HG03378 (cell line): ENCODE measurements at regions not wholly inside any gene's neighbourhood (a gene's known extent, or its start where the extent isn't known, plus 50 kb on each side); places are given as distances from the start of the nearest gene placed in this dataset.

Source experiments
- ATAC-seq: cut with Tn5 transposase; IDR thresholded peaks from one replicate; pipeline ENCODE4 v1.9.1; 2021; ENCODE audit warnings: mild to moderate bottlenecking, moderate library complexity; ENCODE audit not compliant: unreplicated experiment

DNA sequence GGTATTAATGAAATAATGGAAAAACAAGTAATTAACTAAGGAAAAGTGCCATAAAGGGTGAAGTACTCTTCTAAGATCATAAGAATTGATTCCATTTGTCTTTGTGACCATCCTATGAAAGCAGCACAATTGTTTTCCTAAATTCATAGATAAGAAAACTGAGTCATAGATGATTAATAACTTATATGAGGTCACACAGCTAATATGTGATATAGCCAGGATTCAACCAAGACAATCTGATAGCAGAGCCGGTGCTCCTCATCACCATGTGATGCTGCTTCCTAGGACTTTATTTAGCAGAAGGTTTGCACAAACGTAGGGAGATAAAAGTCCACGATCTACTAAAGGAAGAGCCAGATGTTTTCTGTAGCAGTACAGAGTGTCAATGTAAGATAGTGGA is 181.5 kb upstream of the SYT1 start:
- no peak for ATAC-seq

DNA sequence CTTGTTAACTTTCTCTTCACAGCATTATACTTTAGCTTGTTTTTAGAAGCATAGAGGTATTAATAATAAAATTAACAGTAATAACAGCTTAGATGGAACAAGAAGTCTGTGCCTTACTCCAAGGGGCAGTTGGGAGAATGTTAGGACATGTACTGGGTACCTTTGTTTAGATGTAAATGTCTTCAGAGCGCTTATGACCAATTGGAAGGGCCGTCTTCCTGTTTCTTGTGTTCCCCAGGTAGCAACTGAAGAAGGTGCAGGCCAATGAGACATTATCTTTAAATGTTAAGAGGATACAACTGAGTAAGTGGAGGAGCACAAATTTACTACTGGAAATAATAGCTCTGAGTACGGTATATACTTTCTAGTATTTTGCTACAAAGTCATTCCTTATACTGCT is 180.9 kb upstream of the SYT1 start:
- ATAC-seq: no peak

DNA sequence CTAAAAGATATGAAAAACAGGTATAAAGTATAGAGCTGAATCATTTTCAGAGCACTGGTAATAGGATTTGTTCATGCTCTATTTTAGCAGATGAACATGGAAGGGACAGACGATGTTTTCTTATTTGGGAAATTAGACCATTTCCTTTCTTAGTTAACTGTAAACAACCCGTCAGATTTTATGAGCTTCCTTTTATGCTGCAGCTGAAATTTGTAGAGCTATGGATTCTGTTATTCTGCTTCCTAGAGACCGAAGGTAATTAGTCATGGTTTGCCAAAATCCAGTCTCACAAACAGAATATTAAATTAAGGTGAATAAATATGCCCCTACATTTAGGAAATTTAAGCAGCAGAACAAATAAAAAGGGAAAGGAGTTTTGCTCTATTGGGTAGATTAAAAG is 180.2 kb upstream of the SYT1 start:
- no peak for ATAC-seq

DNA sequence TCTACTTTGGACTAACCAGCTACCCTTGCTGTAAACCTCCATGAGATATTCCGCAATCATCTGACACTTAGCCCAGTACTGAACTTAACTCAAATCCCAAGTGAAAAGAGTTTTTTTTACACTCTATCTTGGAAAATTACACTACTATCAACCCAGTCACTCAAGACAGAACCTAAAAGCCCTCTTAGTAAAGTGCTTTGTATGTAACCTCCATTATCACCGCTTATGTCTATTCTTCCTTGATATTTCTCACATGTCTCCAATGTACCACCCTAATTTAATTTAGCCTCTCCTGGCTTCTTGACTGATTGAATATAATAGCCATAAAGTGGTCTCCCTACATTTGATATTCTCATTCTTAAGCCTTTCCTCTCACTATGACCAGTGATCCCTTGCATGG is 168.8 kb upstream of the SYT1 start:
- no peak for ATAC-seq

DNA sequence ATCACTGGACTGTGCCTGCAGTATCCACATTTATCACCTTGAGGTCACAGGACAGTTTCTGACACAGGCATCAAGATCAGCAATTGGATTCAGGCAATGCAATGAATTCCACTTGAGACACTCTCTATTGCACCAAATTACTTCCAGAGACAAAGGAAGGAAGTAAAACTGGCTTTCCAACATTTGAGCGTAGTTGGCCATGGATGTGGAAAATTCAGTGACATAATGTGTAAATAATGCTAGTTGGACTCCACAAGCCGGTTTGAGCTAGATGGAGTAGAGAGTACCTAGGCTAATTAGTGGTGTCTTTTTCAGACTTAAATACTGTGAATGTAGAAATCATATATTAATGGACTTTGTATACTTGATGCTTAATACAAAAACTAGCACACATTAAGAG is 168.3 kb upstream of the SYT1 start:
- no peak for ATAC-seq

DNA sequence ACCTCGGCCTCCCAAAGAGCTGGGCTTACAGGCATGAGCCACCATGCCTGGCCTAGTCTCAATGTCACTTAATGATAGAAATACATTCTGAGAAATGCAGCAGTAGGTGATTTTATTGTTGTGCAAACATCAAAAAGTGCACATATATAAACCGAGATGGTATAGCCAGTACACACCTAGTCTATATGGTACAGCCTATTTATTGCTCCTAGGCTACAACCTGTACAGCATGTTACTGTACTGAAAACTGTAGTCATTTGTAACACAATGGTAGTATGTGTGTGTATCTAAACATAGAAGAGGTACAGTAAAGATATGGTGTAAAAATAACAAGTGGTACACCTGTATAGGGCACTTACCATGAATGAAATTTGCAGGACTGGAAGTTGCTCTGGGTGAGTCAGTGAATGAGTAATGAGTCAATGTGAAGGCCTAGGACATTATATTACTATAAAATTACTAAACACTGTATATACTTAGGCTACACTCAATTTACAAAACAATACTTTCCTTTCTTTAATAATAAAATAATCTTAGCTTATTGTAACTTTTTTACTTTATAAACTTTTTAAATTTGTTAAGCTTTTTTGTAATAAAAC is 166.7 kb upstream of the SYT1 start:
- ATAC-seq: no peak

DNA sequence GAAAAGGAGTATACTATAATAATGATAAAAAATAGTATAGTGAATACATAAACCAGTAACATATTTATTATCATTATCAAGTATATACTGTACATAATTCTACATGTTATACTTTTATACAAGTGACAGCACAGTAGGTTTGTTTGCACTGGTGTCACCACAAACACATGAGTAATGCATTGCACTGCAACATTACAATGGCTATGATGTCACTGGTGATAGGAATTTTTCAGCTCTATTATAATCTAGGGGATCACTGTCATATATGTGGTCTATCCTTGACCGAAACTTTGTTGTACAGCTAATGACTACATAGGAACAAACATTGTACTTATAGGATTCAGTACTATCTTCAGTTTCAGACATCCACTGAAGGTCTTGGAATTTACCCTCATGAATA is 165.8 kb upstream of the SYT1 start:
- no peak for ATAC-seq

DNA sequence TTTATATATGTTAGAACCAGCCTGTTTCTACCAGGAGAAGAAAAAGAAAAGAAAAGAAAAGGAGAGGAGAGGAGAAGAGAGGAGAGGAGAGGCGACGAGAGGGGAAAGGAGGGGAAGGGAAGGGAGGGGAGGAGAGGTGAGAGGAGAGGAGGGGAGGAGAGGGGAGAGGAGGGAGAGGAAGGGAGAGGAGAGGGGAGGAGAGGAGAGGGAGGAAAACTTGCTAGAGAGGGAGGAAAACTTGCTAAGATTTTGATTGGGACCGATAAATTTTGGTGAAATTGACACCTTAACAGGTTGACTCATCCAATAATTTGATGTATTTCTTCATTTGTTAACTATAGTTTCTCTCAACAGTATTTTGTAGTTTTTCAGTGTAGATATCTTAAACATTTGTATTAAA is 164.0 kb upstream of the SYT1 start:
- no peak for ATAC-seq

DNA sequence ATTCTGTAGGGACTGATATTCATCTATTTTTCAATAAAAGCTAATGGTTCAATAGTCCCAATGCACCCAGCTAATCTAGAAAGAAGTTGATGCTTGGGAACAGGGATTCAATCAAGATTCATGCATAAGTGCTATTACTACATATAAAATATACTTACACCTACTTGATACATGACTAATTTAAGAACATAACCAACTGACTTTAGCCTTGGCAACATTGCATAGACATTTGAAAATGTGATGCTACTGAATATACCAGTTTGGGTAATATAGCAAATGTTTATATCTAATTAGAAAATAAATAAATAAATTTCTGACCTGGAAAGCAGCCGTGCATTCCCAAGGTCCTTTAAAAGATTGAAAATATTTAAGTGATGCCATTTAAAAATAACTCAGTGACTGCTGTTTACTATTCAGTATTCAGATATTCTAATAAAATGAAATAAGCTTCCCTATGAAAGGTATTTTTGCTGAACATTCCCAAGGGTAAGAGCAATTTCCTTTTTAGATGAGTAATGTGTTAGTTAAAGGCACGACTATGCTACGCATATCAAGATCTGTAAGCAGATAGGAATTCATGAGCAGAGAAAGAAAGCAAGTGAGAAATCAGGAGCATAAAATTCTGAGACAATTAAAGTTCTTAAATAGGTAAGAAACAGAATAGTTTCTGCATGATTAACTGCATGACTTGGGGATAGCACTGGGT is 160.6 kb upstream of the SYT1 start:
- no peak for ATAC-seq

DNA sequence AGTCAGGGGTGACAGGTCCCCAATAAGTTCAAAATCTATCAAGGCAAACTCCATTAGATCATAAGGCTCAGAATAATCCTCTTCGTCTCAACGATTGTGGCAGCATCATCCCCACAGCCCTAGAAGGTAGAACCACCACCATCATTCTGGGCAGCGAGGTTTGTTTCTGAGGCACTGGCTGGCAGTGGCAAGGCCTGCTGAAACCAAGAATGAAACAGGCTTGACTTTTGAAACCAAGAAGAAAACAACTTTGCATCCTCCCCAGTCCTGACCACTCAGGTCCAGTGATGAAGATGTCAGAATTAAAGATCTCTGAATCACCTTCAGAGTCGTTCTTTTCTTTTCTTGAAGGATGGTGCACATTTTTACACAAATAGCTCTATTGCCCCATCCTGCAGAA is 152.6 kb upstream of the SYT1 start:
- no peak for ATAC-seq

DNA sequence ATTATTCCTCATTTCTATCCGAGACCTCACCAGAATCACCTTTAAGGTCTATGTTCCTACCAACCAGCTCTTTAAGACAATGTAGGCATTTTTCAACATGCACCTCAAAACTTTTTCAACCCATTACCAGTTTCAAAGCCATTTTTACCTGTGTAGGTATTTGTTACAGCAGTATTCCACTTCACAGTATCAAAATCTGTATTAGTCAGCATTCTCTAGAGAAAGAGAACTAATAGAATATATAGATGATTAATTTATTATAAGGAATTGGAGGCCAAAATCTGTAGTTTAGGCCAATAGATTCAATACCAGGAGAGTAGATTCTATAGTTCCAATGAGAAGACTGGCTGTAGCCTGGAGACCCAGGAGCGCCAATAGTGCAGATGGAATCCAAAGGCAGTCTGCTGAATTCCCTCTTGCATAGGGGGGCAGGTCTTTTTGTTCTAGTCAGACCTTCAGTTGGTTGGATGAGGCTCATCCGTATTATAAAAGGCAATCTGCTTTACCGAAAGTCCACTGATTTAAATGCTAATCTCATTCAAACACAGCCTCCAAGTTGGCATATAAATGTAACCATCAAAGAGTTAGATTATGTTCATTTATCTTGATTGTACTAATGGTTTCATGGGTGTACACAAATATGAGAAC is 151.6 kb upstream of the SYT1 start:
- no peak for ATAC-seq

DNA sequence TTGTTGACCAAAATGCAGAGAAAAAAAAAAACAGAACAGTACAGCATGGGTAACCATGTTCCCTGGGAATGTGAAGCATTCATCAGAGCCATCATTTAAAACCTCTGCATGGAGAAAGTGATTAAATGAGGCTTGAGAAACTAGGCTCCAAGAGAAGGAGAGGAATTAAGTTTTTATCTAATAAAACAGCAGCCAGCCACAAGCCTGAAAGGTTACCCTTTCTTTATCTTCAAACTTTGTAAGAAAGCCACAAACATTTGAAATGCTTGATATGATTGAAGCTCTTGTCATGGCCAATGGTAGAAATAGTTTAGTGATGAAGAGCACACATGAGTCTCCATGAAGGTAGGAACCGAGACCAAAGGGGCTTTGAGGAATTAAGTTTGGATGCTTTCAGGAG is 144.9 kb upstream of the SYT1 start:
- ATAC-seq: no peak

DNA sequence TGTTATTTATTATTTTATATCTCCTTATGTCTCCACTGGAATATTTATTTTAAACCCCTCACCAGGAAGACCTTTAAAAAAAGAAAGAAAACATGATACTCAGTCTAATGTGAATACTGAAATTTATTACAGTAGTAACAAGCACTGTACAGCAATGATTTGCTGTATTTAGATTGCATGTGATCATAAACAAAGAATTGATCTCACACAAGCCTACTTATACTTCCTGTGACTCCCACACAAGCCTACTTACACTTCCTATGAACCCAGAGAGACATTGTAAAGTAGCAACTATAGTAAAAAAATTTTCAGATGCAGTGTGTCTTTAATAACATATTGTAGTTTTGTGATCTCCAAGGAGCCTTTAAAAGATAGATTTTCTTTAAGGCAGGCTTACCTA is 142.7 kb upstream of the SYT1 start:
- ATAC-seq: no peak

DNA sequence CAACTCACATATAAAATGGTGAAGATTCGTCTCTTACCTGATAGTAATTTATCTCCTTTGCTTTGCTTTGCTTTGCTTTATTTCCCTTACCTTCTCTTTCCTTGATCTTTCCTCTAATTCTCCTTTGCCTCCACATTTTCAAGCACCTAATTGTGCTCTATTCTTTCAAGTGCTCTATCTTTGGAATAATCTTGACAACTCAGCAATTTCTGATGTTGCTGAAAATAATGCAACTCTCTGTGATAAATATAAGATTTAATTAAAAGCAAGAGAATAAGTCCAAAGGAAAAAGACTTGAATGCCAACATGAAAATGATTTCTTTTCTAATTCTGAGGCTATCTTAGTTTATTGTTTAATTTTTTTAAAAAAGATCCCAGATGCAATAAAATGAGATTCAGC is 139.5 kb upstream of the SYT1 start:
- ATAC-seq: no peak

DNA sequence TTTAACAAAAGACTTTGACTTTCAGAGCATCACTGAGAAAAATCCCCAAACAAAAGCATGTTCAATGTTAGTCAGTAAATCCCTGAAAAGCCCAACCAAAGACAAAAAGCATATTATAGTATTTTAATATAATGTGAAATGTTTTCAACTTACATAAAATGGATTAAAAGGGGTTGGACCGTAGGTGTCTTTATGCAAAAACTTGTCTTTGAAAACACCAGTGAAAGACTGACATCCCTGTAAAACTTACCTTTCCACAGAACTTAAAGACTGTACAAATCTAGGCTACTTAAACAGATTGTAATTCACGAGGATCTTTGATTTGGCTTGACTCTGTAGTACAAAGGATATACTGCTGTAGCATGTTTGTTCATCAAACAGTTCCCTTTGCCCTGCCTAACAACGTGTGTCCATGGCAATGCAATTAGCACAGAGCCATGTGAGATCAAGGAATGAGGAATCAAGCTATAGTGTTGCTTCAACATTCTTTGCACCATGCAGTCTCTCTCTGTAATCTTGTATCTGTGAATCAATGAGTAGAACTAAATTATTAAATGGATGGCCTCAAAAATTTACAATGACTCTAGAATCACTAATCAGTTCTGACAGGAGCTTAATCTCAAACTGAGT is 138.5 kb upstream of the SYT1 start:
- no peak for ATAC-seq

DNA sequence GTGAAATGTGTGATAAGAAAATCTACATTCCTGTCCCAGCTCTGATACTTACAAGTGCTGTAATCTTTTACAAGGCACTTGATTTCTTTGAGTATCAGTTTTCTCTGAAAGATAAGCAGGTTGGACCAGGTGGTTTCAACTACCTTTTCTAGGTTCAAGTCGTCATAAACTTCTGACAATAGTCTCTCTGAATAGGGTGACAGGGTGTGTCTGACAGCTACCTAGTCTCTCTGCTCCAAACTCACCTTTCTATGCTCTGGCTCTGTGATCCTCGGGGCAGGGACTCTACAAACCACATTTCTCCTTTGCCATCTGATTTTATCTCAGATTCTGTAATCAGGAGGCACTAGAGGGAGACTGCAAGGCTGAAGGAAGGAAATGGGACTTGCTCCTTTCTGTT is 137.7 kb upstream of the SYT1 start:
- ATAC-seq: no peak

DNA sequence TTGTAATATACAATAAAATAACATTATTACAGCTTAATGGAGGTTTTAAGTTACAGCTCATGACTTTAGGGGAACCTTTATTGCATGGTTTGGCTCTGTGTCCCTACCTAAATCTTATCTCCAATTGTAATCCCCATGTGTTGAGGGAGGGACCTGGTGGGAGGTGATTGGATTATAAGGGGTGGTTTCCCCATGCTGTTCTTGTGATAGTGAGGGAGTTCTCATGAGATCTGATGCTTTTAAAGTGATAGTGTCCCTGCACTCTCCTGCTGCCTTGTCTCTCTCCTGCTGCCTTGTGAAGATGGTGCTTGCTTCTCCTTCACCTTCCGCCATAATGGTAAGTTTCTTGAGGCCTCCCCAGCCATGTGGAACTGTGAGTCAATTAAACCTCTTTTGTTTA is 132.1 kb upstream of the SYT1 start:
- ATAC-seq: no peak

DNA sequence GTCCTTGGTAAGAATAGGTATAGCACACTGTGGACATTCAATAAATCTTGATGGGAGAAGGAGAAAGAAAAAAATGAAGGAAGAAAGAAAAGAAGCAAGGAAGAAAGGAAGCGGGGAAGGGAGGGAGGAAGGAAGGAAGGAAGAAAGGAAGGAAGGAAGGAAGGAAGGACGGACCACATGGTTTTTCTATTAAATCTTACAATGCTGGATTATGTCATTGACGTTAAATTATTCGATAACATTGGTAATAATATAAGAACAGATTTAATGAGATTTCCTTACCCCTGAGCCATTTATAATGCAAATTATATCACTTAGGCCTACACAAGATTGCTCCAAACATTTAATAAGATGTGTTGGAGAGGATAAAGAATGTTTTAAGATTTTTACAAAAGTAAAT is 124.9 kb upstream of the SYT1 start:
- no peak for ATAC-seq

DNA sequence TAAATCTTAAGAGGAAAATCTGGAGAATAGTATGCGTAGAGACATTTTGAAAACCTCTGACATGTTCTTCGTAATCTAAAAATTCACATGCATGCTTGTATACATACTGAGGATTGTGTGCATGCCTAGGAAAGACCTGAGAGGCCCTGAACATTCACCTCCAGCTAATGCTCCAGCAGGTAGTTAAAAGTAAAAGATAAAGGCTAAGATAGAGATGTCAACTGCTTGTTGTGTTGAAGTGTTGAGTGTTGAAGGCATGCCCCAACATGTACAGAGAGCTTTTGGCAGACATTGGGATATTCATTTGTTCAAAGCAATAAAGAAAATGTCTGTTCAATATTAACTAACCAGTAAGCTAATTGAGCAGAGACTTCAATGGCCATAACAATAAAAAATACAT is 118.6 kb upstream of the SYT1 start:
- no peak for ATAC-seq

DNA sequence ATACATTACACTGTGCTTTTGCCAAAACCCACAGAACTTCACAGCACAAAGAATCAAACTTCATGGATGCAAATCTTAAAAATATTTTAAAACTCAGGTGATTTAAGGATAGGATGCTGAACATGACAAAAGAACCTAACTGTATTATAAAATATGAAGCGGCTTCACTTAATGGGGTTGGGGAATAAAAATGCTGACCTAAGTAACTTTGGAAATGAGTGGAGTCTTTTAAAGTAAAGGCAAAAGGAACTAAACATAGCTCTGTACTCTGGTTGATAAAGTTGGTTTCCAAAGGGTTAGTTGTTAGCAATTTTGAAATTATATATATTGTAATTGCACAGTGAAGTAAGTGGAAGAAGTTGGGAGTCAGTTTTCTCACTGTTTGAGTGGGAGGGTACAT is 111.5 kb upstream of the SYT1 start:
- ATAC-seq: no peak

DNA sequence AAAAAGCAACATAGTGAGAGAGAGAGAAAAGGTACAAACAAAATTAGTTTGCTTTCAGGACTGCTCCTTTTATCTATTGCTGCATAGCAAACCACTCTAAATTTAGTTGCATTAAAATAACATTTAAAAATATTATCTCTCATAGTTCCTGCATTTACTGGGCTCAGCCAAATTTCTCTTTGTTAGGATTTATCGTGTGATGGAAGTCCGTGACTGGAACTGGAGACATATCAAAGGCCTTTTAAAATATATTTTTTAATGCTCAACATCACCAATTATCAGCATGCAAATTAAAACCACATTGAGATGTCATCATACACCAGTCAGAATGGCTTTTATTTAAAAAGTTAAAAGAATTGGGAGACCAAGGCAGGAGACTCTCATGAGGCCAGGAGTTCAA is 107.6 kb upstream of the SYT1 start:
- no peak for ATAC-seq

DNA sequence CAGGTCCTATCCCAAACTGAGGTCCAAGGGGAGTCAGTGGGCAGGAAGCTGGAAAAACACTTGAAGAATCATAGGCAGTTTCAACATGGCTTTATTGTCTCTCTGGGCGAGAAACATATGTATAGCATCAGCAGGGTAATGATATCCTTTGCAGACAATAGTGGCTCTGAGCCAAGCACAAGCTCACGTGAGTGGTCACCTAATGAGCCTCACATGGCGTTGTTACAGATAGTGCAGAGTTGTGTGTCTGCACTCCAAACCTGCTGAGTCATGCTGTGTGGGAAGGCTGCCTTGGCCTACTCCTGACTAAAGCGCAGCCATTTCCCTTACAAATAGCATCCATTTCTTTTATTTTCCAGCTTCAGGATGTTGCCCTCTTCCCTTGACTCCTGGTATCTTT is 105.2 kb upstream of the SYT1 start:
- ATAC-seq: no peak
